ENCODE measurements at regions not wholly inside any gene's neighbourhood (a gene's known extent, or its start where the extent isn't known, plus 50 kb on each side); places are given as distances from the start of the nearest gene placed in this dataset.

DNA sequence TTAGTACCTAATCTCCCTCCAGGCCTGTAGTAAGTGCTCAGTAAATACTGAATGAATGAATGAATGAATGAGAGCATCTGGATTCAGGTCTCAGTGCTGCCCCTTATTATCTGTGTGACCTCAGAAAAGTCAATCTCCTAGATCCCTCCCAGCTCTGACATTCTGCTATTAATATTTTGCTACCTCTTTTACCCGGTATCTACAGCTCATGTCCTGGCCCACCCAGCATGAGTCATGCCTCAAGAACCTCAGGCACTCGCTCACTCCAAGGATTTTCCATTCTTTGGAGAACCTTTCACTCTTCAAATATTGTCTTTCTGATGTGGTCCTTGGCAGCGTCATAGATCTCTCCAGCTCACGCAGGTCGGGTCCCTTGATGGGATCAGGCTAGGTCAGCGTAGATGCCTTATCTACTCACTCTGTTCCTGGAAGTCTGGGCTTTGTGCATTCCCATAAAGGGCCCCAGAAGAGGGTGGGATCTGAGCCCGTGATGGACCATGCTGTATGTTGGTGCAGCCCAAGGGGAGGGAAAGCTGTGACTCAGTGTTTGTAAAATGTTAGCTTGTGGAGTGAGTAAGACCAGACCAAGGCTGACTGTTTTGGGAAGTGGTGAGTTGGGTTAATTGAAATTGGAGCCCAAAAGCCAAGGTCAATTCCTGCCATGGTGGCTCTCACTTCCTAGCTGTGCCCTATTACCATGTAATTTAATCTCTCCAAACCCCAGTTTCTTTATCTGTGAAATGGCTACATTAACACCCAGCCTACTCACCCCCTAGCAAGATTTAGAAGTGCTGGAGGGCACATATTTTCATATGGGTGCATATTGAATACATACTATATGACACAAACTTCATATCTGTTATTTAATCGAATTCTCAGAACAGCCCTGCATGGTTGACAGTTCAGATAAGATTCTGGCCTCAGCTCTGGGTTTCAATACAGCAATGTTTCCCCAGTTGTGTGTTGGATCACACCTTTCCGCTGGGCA is 214.1 kb upstream of the USP24 start:
- TF ChIP-seq EZH2phosphoT487 (IDR thresholded peaks at IDR 0.05; ENCODE audit: borderline replicate concordance) = no peak
- TF ChIP-seq, protein P1, sequence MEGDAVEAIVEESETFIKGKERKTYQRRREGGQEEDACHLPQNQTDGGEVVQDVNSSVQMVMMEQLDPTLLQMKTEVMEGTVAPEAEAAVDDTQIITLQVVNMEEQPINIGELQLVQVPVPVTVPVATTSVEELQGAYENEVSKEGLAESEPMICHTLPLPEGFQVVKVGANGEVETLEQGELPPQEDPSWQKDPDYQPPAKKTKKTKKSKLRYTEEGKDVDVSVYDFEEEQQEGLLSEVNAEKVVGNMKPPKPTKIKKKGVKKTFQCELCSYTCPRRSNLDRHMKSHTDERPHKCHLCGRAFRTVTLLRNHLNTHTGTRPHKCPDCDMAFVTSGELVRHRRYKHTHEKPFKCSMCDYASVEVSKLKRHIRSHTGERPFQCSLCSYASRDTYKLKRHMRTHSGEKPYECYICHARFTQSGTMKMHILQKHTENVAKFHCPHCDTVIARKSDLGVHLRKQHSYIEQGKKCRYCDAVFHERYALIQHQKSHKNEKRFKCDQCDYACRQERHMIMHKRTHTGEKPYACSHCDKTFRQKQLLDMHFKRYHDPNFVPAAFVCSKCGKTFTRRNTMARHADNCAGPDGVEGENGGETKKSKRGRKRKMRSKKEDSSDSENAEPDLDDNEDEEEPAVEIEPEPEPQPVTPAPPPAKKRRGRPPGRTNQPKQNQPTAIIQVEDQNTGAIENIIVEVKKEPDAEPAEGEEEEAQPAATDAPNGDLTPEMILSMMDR (conservative IDR thresholded peaks at IDR 0.05; ENCODE audit: low read length) = no peak
- Histone ChIP-seq H3K9me3 (ENCODE audit: insufficient read depth, low read depth, low read length) (no peaks in the 10 kb centered on the region), H3K36me3 (ENCODE audit: insufficient read depth, low read length) (no peaks in the 10 kb centered on the region), H4K20me1 (ENCODE audit: insufficient read depth, low read length, poor library complexity, severe bottlenecking) (no peaks in the 10 kb centered on the region), H3K4me2 (ENCODE audit: low read depth, low read length, poor library complexity, severe bottlenecking) (no peak overlapping the region), H3F3A (ENCODE audit: low read depth) (no peaks in the 10 kb centered on the region), H3K79me2 (ENCODE audit: insufficient read depth, low read length) (no peaks in the 10 kb centered on the region), H2AFZ (ENCODE audit: low read length) (no peak overlapping the region), H3K4me3 (ENCODE audit: low read length, poor library complexity, severe bottlenecking) (no peak overlapping the region), H3K9me2 (replicated peaks; ENCODE audit: low read depth, low read length) (no peaks in the 10 kb centered on the region), H3K9ac (ENCODE audit: low read depth, low read length, poor library complexity, severe bottlenecking) (no peak overlapping the region), H3K4me1 (ENCODE audit: insufficient read depth, low read length, poor library complexity, severe bottlenecking) (no peaks in the 10 kb centered on the region), H3K27me3 (ENCODE audit: insufficient read depth, low read length, poor library complexity, severe bottlenecking) (no peaks in the 10 kb centered on the region)

DNA sequence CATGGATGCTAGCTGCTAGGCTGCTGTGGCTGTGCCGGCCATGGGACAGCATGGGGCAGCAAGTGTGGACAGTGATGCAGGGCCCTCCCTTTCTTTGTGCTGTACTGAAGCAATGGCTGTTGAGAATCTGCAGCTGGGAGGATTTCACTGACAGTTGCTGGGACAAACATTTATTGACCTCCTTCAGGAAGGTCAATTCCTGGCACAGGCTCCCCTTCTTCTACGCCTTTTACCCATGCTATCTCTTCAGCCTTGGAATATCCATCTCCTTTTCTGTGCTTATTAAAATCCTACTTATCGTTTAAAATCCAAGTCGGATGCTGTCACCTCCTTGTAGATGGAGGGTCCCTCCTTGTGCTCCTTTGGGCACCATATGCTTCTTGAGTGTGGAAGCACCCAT is 213.1 kb upstream of the USP24 start:
- no peak overlapping the region for H3K4me2 ChIP-seq (ENCODE audit: low read depth, low read length, poor library complexity, severe bottlenecking)
- no peaks in the 10 kb centered on the region for H3K27me3 ChIP-seq (ENCODE audit: insufficient read depth, low read length, poor library complexity, severe bottlenecking)
- H4K20me1 ChIP-seq (ENCODE audit: insufficient read depth, low read length, poor library complexity, severe bottlenecking) = no peaks in the 10 kb centered on the region
- H3K36me3 ChIP-seq (ENCODE audit: insufficient read depth, low read length) = no peaks in the 10 kb centered on the region
- H3K9ac ChIP-seq (ENCODE audit: low read depth, low read length, poor library complexity, severe bottlenecking) = no peak overlapping the region
- H3K4me1 ChIP-seq (ENCODE audit: insufficient read depth, low read length, poor library complexity, severe bottlenecking) = no peaks in the 10 kb centered on the region
- H2AFZ ChIP-seq (ENCODE audit: low read length) = no peak overlapping the region
- TF ChIP-seq, protein P1 (conservative IDR thresholded peaks at IDR 0.05; ENCODE audit: low read length) = no peak
- TF ChIP-seq EZH2phosphoT487 (IDR thresholded peaks at IDR 0.05; ENCODE audit: borderline replicate concordance) = no peak
- no peaks in the 10 kb centered on the region for H3F3A ChIP-seq (ENCODE audit: low read depth)
- no peaks in the 10 kb centered on the region for H3K9me2 ChIP-seq (replicated peaks; ENCODE audit: low read depth, low read length)
- no peaks in the 10 kb centered on the region for H3K9me3 ChIP-seq (ENCODE audit: insufficient read depth, low read depth, low read length)
- no peak overlapping the region for H3K4me3 ChIP-seq (ENCODE audit: low read length, poor library complexity, severe bottlenecking)
- H3K79me2 ChIP-seq (ENCODE audit: insufficient read depth, low read length) = no peaks in the 10 kb centered on the region

DNA sequence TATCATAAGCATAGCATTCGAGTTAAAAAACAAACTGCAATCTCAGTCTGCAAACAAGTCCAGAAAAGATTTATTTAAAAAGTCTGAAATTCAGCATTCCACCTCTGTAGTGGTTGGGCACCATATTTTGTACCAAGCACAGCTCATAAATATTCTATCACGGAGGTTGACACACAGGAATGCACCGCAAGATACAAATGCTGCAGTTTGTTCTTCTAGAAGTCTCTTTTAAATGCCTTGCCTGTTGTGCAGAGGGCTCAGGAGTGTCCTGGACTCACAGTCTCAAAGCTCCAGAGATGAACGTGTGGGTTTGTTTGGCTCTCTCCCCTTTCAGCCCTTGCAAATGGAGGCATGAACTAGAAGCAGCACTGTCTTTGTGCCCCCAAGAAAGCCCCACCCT is 212.4 kb upstream of the USP24 start:
- Histone ChIP-seq H3K4me1 (ENCODE audit: insufficient read depth, low read length, poor library complexity, severe bottlenecking) (no peaks in the 10 kb centered on the region), H3K36me3 (ENCODE audit: insufficient read depth, low read length) (no peaks in the 10 kb centered on the region), H3K9ac (ENCODE audit: low read depth, low read length, poor library complexity, severe bottlenecking) (no peak overlapping the region)

More for the DNA sequence above, 212.4 kb upstream of the USP24 start:
- TF ChIP-seq, protein P1 (conservative IDR thresholded peaks at IDR 0.05; ENCODE audit: low read length) = no peak
- no peak for TF ChIP-seq EZH2phosphoT487 (IDR thresholded peaks at IDR 0.05; ENCODE audit: borderline replicate concordance)
- Histone ChIP-seq H4K20me1 (ENCODE audit: insufficient read depth, low read length, poor library complexity, severe bottlenecking) (no peaks in the 10 kb centered on the region), H3K79me2 (ENCODE audit: insufficient read depth, low read length) (no peaks in the 10 kb centered on the region), H3K27me3 (ENCODE audit: insufficient read depth, low read length, poor library complexity, severe bottlenecking) (no peaks in the 10 kb centered on the region), H3K4me3 (ENCODE audit: low read length, poor library complexity, severe bottlenecking) (no peak overlapping the region), H3F3A (ENCODE audit: low read depth) (no peaks in the 10 kb centered on the region), H2AFZ (ENCODE audit: low read length) (no peak overlapping the region), H3K4me2 (ENCODE audit: low read depth, low read length, poor library complexity, severe bottlenecking) (no peak overlapping the region), H3K9me2 (replicated peaks; ENCODE audit: low read depth, low read length) (no peaks in the 10 kb centered on the region), H3K9me3 (ENCODE audit: insufficient read depth, low read depth, low read length) (no peaks in the 10 kb centered on the region)

Measured in Loucy (cell line).